Adrenal gland (tissue), 9 donors: ENCODE measurements at regions not wholly inside any gene's neighbourhood (a gene's known extent, or its start where the extent isn't known, plus 50 kb on each side); places are given as distances from the start of the nearest gene placed in this dataset.
A peak's percentile ranks its signal among the peaks of the same experiment; 100 is the strongest.

Experiments used
- DNase-seq, 7 donors: peaks; one replicate each; pipeline ENCODE4 v3.0.0-alpha.2; 2019 to 2020
- H3K27ac ChIP-seq, 5 donors: fragments of 200-600 bp; sonication (generic) in 4 of 5; 1 replicate in 3 of 5; 2 replicates in 2 of 5; pipeline versions ENCODE4 v1.5.1 to v1.8.0; 2016 to 2020; ENCODE audit warnings: mild to moderate bottlenecking in 1 of 5
- H3K27me3 ChIP-seq: fragments of 200-600 bp; 2 replicates; pipeline ENCODE4 v1.8.0; 2021
- H3K36me3 ChIP-seq, 2 donors: fragments of 200-600 bp; replicated peaks in 1 of 2; 1 replicate in 1 of 2; 2 replicates in 1 of 2; pipeline versions ENCODE4 v1.5.1 to v1.8.0; 2018 to 2022
- H3K4me1 ChIP-seq, 2 donors: fragments of 200-600 bp; replicated peaks in 1 of 2; 1 replicate in 1 of 2; 2 replicates in 1 of 2; pipeline versions ENCODE4 v1.5.1 to v1.8.0; 2018 to 2021
- H3K4me3 ChIP-seq, 4 donors: fragments of 200-600 bp; sonication (generic) in 3 of 4; one replicate each; pipeline ENCODE4 v1.5.1; 2016 to 2018
- H3K9me3 ChIP-seq, 3 donors: fragments of 200-600 bp; sonication (generic) in 1 of 3; replicated peaks in 1 of 3; 1 replicate in 2 of 3; 2 replicates in 1 of 3; pipeline versions ENCODE4 v1.5.1 to v1.8.0; 2016 to 2021
- CTCF ChIP-seq, 6 experiments: fragments of 450-650 bp in 4 of 6; fragments of 200-600 bp in 2 of 6; sonication (generic) in 1 of 6; IDR thresholded peaks; 1 replicate in 5 of 6; 2 replicates in 1 of 6; pipeline versions ENCODE4 v1.5.1 to v1.8.0; 2016 to 2021; ENCODE audit warnings: antibody characterized with exemption in 6 of 6, mild to moderate bottlenecking in 2 of 6, moderate library complexity in 1 of 6
- POLR2A ChIP-seq, 2 donors: fragments of 450-650 bp; IDR thresholded peaks; one replicate each; pipeline ENCODE4 v1.6.1; 2017; ENCODE audit warnings: antibody characterized with exemption in 2 of 2, mild to moderate bottlenecking in 2 of 2, moderate library complexity in 1 of 2
- WGBS, 4 donors: extraction: QIAGEN DNeasy Blood & Tissue Kit in 2 of 4; methylation state at CpG; one replicate each; pipeline versions ENCODE4 v1.1.5 to v1.1.7; 2013 to 2017; 5-methylcytosine and 5-hydroxymethylcytosine counted together
- intact Hi-C, 2 donors: fragments of 100-400 bp; cut with DNase I; formaldehyde crosslinking; loops; one replicate each; pipeline versions ENCODE4 v1.14.1 to v1.15.0; 2022 to 2023
- donor health status: healthy with polysubstance abuse.
- donor health status: Bipolar disorder and iron deficiency.
- donor health status: DM: yes; HTN: yes; CAD: no.
- donor health status: DM: no; HTN: no; CAD: no.
- donor health status: DM: no; HTN: no; CAD: no.

DNA sequence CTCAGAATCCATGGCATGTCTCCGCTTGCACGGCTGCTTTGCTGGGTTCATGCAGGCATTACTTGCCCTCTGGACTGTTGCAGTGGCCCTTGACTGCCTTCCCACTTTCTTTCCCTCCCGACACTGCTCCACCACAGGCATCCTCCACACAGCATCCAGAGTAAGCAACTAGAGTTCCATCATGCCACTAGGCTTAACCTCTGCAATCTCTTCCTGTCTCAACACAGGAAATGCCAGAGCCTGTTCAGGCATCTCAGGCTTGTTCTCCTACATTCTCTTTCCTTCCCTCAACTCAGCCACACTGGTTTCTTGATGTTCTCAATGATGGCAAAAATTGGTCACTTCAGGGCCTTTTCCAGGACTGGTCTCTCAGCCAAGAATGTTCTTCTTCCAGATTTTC, 284.5 kb upstream of the KLF6 start:
- intact Hi-C loops, result no loop called here
- WGBS, 4 donors, result 80 to 92% (median 86%) methylated on average over 3 of the region's 3 CpGs

DNA sequence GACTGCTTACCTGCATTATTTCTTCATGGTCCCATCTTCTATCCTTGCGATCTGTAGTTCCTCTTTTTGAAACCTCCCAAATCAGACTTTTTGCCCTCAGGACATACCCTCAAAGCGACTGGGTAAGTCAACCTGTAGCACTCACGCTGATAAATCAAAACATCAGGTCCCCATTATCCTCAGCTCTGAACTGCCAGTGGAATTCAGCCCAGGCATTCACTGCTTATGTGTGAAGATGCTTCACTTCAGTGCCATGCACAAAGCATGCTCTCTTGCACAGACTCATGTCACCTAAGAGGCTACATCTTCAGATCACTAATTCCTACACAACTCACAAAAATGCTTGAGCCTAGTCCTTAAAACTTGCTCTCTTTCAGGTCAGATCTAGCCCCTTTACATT, 283.6 kb upstream of the KLF6 start:
- TF ChIP-seq CTCF (IDR thresholded peaks at IDR 0.05) (no peak), POLR2A (IDR thresholded peaks at IDR 0.05) (no peak)
- H3K36me3 ChIP-seq, result no peaks in the 10 kb centered on the region
- intact Hi-C loops, result no loop called here
- no peak for DNase-seq
- H3K9me3 ChIP-seq, result no peaks in the 10 kb centered on the region
- no peak overlapping the region for H3K27ac ChIP-seq
- 78 to 96% (median 87%) methylated on average over 3 of the region's 3 CpGs for WGBS, 4 donors
- H3K4me3 ChIP-seq, result no peak overlapping the region
- no peaks in the 10 kb centered on the region for H3K27me3 ChIP-seq
- peaks cover 0 to 9% of the 10 kb centered on the region in 2 donors for H3K4me1 ChIP-seq

More for the DNA sequence above, 284.5 kb upstream of the KLF6 start:
- H3K4me1 ChIP-seq, result peaks cover 0 to 9% of the 10 kb centered on the region in 2 donors
- H3K27me3 ChIP-seq, result no peaks in the 10 kb centered on the region
- no peak overlapping the region for H3K27ac ChIP-seq
- TF ChIP-seq POLR2A (IDR thresholded peaks at IDR 0.05) (no peak), CTCF (IDR thresholded peaks at IDR 0.05) (no peak)
- H3K36me3 ChIP-seq, result no peaks in the 10 kb centered on the region
- no peak for DNase-seq
- H3K4me3 ChIP-seq, result no peak overlapping the region
- H3K9me3 ChIP-seq, result no peaks in the 10 kb centered on the region

DNA sequence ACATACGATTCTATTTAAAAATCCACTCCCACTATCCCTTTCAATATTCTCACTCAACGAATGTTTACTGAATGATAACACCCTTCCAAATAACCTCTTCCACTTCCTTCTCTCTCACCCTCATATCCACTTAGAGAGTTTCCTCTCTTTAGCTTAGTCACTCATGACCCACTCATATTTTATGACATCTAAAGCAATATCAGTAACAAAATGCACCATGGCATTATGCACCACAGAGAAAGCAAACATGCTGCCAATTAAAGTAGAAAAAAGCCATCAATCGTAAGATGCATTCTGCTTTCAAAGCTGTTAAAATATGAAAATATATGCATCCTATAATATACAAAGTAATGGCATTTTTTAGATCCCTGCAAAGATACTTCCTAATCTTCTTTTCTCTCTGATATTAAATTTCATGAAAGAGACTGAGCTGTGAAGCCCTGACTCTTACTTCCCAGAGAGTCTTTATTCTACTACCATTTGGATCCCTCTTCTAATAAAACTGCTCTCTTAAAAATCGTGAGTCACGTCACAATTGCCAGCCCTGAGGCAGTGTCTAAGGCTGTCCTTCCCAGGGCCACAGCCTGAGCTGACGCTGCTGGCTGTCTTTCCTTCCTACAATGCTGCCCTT, 283.0 kb upstream of the KLF6 start:
- Histone ChIP-seq H3K4me3 (no peak overlapping the region), H3K27ac (peak overlapping the region in 1 of 5 donors; percentile 22), H3K36me3 (no peaks in the 10 kb centered on the region), H3K9me3 (no peaks in the 10 kb centered on the region), H3K4me1 (peaks cover 0 to 9% of the 10 kb centered on the region in 2 donors), H3K27me3 (no peaks in the 10 kb centered on the region)
- no peak for DNase-seq
- intact Hi-C loops, result no loop called here
- 48 to 59% (median 51%) methylated on average over 6 of the region's 6 CpGs for WGBS, 4 donors
- TF ChIP-seq POLR2A (IDR thresholded peaks at IDR 0.05) (no peak), CTCF (IDR thresholded peaks at IDR 0.05) (no peak)

DNA sequence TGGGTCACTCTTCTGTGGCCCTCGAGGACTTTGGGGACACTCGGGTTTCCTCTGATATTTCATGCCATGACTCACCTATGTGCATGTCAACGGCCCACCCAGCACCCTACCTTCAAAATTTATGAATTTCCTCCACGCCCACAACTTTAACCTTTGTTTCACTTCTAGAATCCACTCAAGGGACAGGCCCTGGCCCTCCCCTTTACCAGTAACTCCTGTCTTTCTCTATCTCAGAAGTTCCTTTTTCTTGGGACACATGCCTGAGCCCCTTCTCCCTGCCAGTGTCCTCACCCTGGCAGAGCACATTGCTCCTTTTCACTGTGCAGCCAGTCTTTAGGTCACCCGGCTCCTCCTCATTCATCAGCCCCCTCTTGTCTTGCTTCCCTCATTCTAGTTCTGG, 282.5 kb upstream of the KLF6 start:
- 66 to 81% (median 69%) methylated on average over 5 of the region's 5 CpGs for WGBS, 4 donors

More for the DNA sequence above, 282.5 kb upstream of the KLF6 start:
- no peak overlapping the region for H3K4me3 ChIP-seq
- intact Hi-C loops, result no loop called here
- no peaks in the 10 kb centered on the region for H3K36me3 ChIP-seq
- no peak for DNase-seq
- no peaks in the 10 kb centered on the region for H3K9me3 ChIP-seq
- H3K27ac ChIP-seq, result peak overlapping the region in 1 of 5 donors; percentile 22
- H3K27me3 ChIP-seq, result no peaks in the 10 kb centered on the region
- TF ChIP-seq CTCF (IDR thresholded peaks at IDR 0.05) (no peak), POLR2A (IDR thresholded peaks at IDR 0.05) (no peak)
- H3K4me1 ChIP-seq, result peaks cover 0 to 9% of the 10 kb centered on the region in 2 donors
